Stimulated activated memory B cell treated with anti-CD40 and anti-IgM and Interleukin-4, amounts not matched to agents 10 μg/mL and 1 μg/mL and 100 μg/mL, for 72 hours (primary cell): ENCODE measurements at regions not wholly inside any gene's neighbourhood (a gene's known extent, or its start where the extent isn't known, plus 50 kb on each side); places are given as distances from the start of the nearest gene placed in this dataset.

Experiments used
- ATAC-seq: fragments of 150-1000 bp; cut with Tn5 transposase; 2 replicates; pipeline ENCODE4 v1.10.0; 2021
- H3K27ac Mint-ChIP-seq: one replicate; pipeline ENCODE4 v1.8.0; 2022; ENCODE audit warnings: mild to moderate bottlenecking, mixed read lengths
- H3K27me3 Mint-ChIP-seq: one replicate; pipeline ENCODE4 v1.8.0; 2022; ENCODE audit warnings: mixed read lengths
- H3K36me3 Mint-ChIP-seq: one replicate; pipeline ENCODE4 v1.8.0; 2022; ENCODE audit warnings: mixed read lengths
- H3K4me1 Mint-ChIP-seq: one replicate; pipeline ENCODE4 v1.8.0; 2022; ENCODE audit warnings: mixed read lengths
- H3K4me3 Mint-ChIP-seq: one replicate; pipeline ENCODE4 v1.8.0; 2022; ENCODE audit warnings: mild to moderate bottlenecking, moderate library complexity, mixed read lengths
- H3K9me3 Mint-ChIP-seq: one replicate; pipeline ENCODE4 v1.8.0; 2022; ENCODE audit warnings: mixed read lengths

DNA sequence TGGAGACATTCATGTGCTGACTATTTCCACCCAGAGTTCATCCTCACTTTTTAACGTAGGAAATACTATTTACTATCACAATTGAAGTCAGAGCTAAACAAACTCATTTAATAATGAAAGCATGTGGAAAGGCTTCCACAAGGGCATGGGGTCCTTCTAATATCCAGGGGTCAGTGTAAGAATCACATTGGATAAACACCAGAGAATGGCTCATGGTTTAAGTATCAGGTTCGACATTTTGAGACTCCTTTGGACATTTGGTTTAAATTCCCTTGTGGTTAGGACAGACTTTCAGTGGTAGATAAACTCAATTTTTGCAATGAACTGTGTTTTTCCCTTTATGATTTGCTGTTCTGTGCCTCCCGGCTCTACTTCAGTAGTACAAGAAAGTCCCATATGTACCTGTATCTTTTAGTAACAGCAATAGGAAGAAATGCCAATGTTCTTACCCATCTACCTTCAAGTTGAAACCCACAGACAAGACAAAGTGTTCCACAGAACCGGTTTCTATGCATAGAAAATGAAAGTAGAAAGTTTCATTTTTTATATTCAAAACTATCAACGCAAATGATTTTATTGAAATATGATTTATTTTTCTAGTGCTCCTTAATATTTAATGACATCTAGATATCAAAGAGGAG, 589.0 kb upstream of the FAM241A start:
- H3K36me3 Mint-ChIP-seq: no peaks in the 10 kb centered on the region
- no peaks in the 10 kb centered on the region for H3K4me1 Mint-ChIP-seq
- H3K27ac Mint-ChIP-seq: no peak overlapping the region
- no peaks in the 10 kb centered on the region for H3K27me3 Mint-ChIP-seq
- peaks cover 5% of the 10 kb centered on the region for H3K9me3 Mint-ChIP-seq
- H3K4me3 Mint-ChIP-seq: no peak overlapping the region
- no peak for ATAC-seq

DNA sequence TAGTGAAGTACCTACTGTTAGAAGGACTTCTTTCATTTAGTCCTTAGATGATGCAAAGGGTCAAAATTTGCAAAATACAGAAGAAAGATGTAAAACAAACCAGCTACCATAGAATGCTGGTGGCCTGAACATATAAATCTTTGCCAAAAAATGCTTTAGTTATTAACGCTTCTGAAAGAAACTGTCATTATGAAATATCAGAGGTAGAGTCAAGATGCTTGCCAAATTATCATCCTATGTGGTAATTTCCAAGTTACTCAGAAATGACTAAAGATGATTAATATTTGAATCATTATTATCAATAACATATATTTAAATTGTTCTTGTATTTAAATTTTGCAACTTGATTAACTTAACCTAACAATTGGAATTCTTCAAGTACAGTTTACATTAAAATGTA, 588.4 kb upstream of the FAM241A start:
- no peaks in the 10 kb centered on the region for H3K27me3 Mint-ChIP-seq
- no peaks in the 10 kb centered on the region for H3K4me1 Mint-ChIP-seq
- H3K27ac Mint-ChIP-seq: no peak overlapping the region
- no peak overlapping the region for H3K4me3 Mint-ChIP-seq
- ATAC-seq: no peak
- H3K36me3 Mint-ChIP-seq: no peaks in the 10 kb centered on the region
- H3K9me3 Mint-ChIP-seq: peaks cover 5% of the 10 kb centered on the region

DNA sequence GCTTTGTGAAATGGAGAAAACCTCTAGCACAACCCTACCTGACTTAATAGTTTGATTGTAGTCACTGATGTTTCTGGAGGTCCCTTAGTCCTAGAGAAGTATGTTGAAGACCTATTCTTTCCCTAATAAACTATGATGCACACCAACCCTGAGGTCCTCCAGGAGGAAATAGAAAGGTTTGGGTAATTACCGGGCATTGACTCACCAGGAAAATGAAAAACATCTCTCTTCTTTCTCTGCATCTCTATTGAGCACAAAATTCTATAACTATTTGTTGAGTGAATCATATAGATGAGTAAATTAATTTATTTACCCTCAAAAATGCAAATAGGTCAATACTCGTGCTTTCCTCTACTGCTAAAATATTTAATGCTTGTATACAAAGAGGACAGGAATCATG, 582.4 kb upstream of the FAM241A start:
- Mint-ChIP-seq H3K36me3 (no peaks in the 10 kb centered on the region), H3K27me3 (no peaks in the 10 kb centered on the region), H3K4me3 (no peak overlapping the region), H3K27ac (no peak overlapping the region), H3K9me3 (peaks cover 13% of the 10 kb centered on the region), H3K4me1 (no peaks in the 10 kb centered on the region)
- no peak for ATAC-seq

DNA sequence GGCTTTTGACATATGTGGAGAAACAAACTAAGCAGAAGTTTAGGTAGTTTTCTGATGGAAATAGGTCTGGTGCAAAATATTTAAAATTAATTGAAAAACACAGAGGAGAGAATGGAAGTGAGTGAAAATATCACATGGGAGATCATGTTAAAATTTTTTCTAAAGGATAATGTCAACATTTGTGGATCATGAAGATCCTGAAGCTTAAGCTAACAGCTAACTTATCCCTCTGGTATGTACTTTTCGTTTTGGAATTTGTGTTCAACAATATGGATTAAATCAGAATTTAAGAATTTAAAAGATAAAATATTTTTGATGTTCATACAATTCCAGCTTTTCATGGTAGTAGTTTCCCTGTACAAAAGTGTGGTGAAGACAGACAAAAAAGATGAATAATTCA, 572.8 kb upstream of the FAM241A start:
- Mint-ChIP-seq H3K36me3 (no peaks in the 10 kb centered on the region), H3K27me3 (no peaks in the 10 kb centered on the region), H3K4me1 (no peaks in the 10 kb centered on the region), H3K27ac (no peak overlapping the region), H3K4me3 (no peak overlapping the region), H3K9me3 (peaks cover 4% of the 10 kb centered on the region)
- ATAC-seq: no peak

GRCh38 chr4:111573386-111573785, 571.9 kb upstream of the FAM241A start:
- no peak for ATAC-seq
- Mint-ChIP-seq H3K27ac (no peak overlapping the region), H3K4me1 (no peaks in the 10 kb centered on the region), H3K36me3 (no peaks in the 10 kb centered on the region), H3K9me3 (no peaks in the 10 kb centered on the region), H3K4me3 (no peak overlapping the region), H3K27me3 (no peaks in the 10 kb centered on the region)

DNA sequence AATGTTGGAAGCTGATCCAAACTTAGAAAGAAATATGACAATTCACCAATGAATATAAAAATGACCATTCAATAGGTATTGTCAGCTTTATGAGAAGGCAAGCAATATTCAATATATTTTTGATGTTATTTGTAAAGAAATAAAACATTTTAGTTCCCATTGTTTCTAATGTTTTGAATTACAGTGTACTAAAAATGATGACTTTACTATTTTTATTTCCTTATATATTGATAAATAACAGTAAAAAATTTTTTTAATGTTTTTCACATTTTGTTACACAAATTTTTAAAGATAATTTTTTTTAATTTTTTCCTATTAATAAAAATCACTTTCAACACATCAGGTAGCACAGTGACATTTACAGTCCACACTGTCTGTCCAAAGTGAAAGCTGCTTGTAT, 565.5 kb upstream of the FAM241A start:
- no peak for ATAC-seq
- H3K27me3 Mint-ChIP-seq: no peaks in the 10 kb centered on the region
- H3K4me3 Mint-ChIP-seq: no peak overlapping the region
- peaks cover 9% of the 10 kb centered on the region for H3K9me3 Mint-ChIP-seq
- H3K27ac Mint-ChIP-seq: no peak overlapping the region
- H3K36me3 Mint-ChIP-seq: no peaks in the 10 kb centered on the region
- no peaks in the 10 kb centered on the region for H3K4me1 Mint-ChIP-seq

GRCh38 chr4:111595456-111595855, 549.8 kb upstream of the FAM241A start:
- Mint-ChIP-seq H3K36me3 (no peaks in the 10 kb centered on the region), H3K4me1 (no peaks in the 10 kb centered on the region), H3K27me3 (no peaks in the 10 kb centered on the region), H3K9me3 (no peaks in the 10 kb centered on the region), H3K4me3 (no peak overlapping the region), H3K27ac (no peak overlapping the region)
- no peak for ATAC-seq

DNA sequence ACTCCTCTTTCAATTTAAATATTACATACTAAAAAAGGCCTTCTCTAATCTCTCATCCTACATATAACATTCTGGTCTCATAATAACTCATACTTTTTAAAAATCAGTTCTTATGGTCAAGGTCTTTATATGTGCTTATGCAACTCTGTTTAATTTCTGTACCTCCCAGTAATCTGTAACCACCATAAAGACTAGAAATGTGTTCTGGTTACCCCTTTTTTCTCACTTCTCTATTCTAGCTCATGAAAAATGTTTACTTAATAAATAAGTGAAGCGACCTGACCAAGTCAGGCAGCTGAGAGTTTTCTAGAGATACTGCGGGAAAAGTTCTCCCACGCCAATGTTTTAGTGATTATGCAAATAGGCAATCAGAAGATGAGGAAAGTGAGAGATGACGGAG, 548.8 kb upstream of the FAM241A start:
- Mint-ChIP-seq H3K36me3 (no peaks in the 10 kb centered on the region), H3K27me3 (no peaks in the 10 kb centered on the region), H3K4me1 (no peaks in the 10 kb centered on the region), H3K4me3 (no peak overlapping the region), H3K9me3 (no peaks in the 10 kb centered on the region), H3K27ac (no peak overlapping the region)
- no peak for ATAC-seq

- no peaks in the 10 kb centered on the region for H3K27me3 Mint-ChIP-seq
- H3K27ac Mint-ChIP-seq: no peak overlapping the region
Observed at GRCh38 chr4:111601671-111602070, 543.6 kb upstream of the FAM241A start.

DNA sequence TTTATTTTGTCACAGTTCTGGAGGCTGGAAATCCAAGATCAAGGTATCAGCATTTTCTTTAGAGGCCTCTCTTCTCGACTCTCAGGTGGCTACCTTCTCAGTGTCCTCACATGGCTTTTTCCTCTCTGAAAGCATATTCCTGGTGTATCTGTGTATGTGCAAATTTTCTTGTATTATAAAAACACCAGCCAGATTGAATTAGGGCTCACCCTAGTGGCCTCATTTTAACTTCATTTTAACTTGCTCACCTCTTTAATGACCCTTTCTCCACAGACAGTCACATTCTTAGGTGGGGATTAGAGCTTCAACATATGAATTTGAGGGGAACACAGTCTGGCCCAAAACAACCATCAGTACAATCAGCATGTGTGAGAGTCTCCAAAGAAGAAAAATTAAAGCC, 542.4 kb upstream of the FAM241A start:
- H3K27me3 Mint-ChIP-seq: no peaks in the 10 kb centered on the region
- no peaks in the 10 kb centered on the region for H3K36me3 Mint-ChIP-seq
- H3K4me1 Mint-ChIP-seq: no peaks in the 10 kb centered on the region
- H3K9me3 Mint-ChIP-seq: no peaks in the 10 kb centered on the region
- no peak overlapping the region for H3K4me3 Mint-ChIP-seq
- H3K27ac Mint-ChIP-seq: no peak overlapping the region
- ATAC-seq: no peak

More at GRCh38 chr4:111601671-111602070, 543.6 kb upstream of the FAM241A start:
- Mint-ChIP-seq H3K36me3 (no peaks in the 10 kb centered on the region), H3K9me3 (no peaks in the 10 kb centered on the region), H3K4me3 (no peak overlapping the region), H3K4me1 (no peaks in the 10 kb centered on the region)
- ATAC-seq: no peak

GRCh38 chr4:111605111-111605510, 540.1 kb upstream of the FAM241A start:
- Mint-ChIP-seq H3K27me3 (no peaks in the 10 kb centered on the region), H3K4me3 (no peak overlapping the region), H3K4me1 (no peaks in the 10 kb centered on the region), H3K27ac (no peak overlapping the region), H3K9me3 (no peaks in the 10 kb centered on the region), H3K36me3 (no peaks in the 10 kb centered on the region)
- ATAC-seq: no peak

DNA sequence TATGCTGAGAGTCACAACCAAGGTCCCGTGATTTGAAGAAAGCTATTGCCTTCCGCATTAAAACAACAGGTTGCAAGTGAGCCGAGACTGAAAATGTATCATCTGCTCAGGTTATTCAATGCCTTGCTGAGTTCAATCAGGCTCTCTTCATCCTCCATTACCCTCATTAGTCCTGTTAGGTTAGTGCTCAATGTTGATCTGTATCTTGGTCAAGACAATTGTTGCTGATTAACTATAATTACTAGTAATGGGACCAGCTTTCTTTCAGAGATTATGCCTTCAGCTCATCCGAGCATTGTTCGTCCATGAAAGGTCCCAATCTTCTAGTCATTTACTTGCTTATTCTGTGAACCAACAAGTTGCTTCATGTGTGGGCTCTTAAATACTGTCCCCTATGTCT, 534.6 kb upstream of the FAM241A start:
- Mint-ChIP-seq H3K36me3 (no peaks in the 10 kb centered on the region), H3K27ac (no peak overlapping the region), H3K4me3 (no peak overlapping the region), H3K4me1 (no peaks in the 10 kb centered on the region), H3K9me3 (no peaks in the 10 kb centered on the region), H3K27me3 (no peaks in the 10 kb centered on the region)
- ATAC-seq: no peak

- Mint-ChIP-seq H3K4me1 (no peaks in the 10 kb centered on the region), H3K9me3 (peaks cover 5% of the 10 kb centered on the region), H3K36me3 (no peaks in the 10 kb centered on the region), H3K27ac (no peak overlapping the region), H3K27me3 (no peaks in the 10 kb centered on the region), H3K4me3 (no peak overlapping the region)
- no peak for ATAC-seq
Observed at GRCh38 chr4:111618908-111619307, 526.3 kb upstream of the FAM241A start.

- ATAC-seq: no peak
- Mint-ChIP-seq H3K4me1 (no peaks in the 10 kb centered on the region), H3K27me3 (no peaks in the 10 kb centered on the region), H3K9me3 (peaks cover 3% of the 10 kb centered on the region), H3K27ac (no peak overlapping the region), H3K4me3 (no peak overlapping the region), H3K36me3 (no peaks in the 10 kb centered on the region)
Observed at GRCh38 chr4:111628437-111628836, 516.8 kb upstream of the FAM241A start.

GRCh38 chr4:111630705-111631104, 514.5 kb upstream of the FAM241A start:
- Mint-ChIP-seq H3K27ac (no peak overlapping the region), H3K27me3 (no peaks in the 10 kb centered on the region), H3K9me3 (no peaks in the 10 kb centered on the region), H3K4me1 (no peaks in the 10 kb centered on the region), H3K36me3 (no peaks in the 10 kb centered on the region), H3K4me3 (no peak overlapping the region)
- ATAC-seq: no peak

DNA sequence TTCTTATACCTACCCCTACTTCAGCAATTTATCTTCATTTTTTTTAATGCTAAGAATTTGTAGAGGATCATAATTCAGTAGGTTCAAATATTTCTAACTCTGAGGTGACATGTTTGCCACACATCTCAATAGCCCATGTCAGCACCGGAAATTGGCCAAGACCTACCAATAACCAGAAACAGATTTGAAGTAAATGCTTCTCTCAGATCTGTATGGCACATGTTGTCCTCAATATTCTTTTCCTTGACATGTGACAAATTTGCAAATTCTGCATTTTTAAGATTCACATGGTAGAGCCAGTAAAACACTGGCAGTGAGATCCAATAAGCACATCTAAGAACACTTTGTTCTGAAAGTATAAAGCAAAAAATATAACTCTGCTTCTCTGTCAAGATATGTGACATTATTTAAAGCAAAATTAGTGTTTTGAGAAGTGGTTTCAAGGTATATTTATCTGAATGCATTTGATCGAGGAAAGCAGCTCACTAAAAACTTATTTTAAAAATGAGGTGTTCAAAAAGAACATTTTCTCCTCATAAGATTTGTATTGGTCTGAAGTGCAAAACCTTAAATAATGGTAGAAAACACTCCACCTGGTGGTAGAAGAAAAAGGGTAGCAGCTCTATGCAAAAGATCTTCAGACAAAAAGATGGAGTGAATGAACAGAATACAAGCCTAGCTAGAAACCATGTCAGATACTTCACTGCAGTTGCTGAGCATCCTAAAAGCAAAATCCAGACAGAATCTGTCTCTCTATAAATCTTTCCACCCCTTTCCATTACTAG, 513.8 kb upstream of the FAM241A start:
- H3K4me1 Mint-ChIP-seq: no peaks in the 10 kb centered on the region
- H3K27me3 Mint-ChIP-seq: no peaks in the 10 kb centered on the region

More for the DNA sequence above, 513.8 kb upstream of the FAM241A start:
- ATAC-seq: no peak
- H3K9me3 Mint-ChIP-seq: no peaks in the 10 kb centered on the region
- H3K27ac Mint-ChIP-seq: no peak overlapping the region
- H3K4me3 Mint-ChIP-seq: no peak overlapping the region
- H3K36me3 Mint-ChIP-seq: no peaks in the 10 kb centered on the region
